Activated T-cell treated with anti-CD3 and anti-CD28 coated beads, Interleukin-2, amount 50 U/mL, for 4 hours (primary cell): ENCODE measurements at regions not wholly inside any gene's neighbourhood (a gene's known extent, or its start where the extent isn't known, plus 50 kb on each side); places are given as distances from the start of the nearest gene placed in this dataset.

Experiments
- ATAC-seq, 2 donors: fragments of 200-7000 bp; cut with Tn5 transposase; one replicate each; pipeline ENCODE4 v1.10.0; 2021
- DNase-seq: peaks from one replicate; pipeline ENCODE4 v3.0.0-alpha.2; 2020
- H3K27me3 Mint-ChIP-seq: one replicate; pipeline ENCODE4 v1.8.0; 2021; ENCODE audit warnings: low read depth, mixed read lengths
- H3K36me3 Mint-ChIP-seq: one replicate; pipeline ENCODE4 v1.8.0; 2022; ENCODE audit warnings: mixed read lengths; ENCODE audit not compliant: insufficient read depth
- H3K4me1 Mint-ChIP-seq: one replicate; pipeline ENCODE4 v1.8.0; 2021; ENCODE audit warnings: low read depth, mixed read lengths
- H3K4me3 Mint-ChIP-seq: one replicate; pipeline ENCODE4 v1.8.0; 2021; ENCODE audit warnings: mild to moderate bottlenecking, moderate library complexity, mixed read lengths
- H3K9me3 Mint-ChIP-seq: one replicate; pipeline ENCODE4 v1.8.0; 2021; ENCODE audit warnings: mixed read lengths

DNA sequence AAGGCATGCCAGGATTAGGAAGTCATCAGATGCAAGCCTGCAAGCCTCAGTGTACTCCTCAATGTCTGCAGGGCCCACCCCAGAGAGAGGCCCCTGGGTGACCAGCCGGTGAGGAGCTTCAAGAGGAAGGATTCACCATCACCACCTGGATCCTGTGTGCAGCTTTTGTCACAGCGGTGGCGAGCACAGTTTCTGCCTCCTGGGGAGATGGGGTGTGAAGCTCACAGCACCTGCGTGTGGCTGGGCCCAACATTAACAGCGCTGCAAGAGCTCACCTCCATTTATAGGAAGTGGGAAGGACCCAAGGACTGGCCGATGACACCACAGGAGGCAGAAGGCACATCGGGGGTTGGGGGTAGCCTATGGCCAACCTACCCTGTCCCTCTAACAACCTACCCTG, 235.3 kb downstream of the CTTN start:
- no peaks in the 10 kb centered on the region for H3K4me1 Mint-ChIP-seq
- ATAC-seq (no peak), DNase-seq (no peak)
- H3K27me3 Mint-ChIP-seq: peaks cover 2% of the 10 kb centered on the region
- no peaks in the 10 kb centered on the region for H3K36me3 Mint-ChIP-seq
- H3K4me3 Mint-ChIP-seq: no peak overlapping the region
- H3K9me3 Mint-ChIP-seq: no peaks in the 10 kb centered on the region

DNA sequence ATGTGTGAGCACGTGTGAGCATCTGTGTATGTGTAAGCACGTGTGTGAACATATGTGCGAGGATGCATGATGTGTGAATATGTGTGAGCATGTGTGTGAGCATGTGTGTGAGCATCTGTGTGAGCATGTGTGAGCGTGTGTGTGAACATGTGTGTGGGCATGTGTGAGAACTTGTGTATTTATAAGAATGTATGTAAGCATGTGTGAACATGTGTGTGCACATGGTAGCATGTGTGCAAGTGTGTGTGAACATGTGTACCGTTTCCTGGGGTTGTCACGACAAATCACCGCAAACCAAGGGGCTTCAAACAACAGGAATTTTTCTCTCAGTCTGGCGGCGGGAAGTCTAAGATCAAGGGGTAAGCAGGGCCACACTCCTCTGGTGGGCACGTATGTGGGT, 238.3 kb downstream of the CTTN start:
- no peak overlapping the region for H3K4me3 Mint-ChIP-seq
- DNase-seq (no peak), ATAC-seq (no peak)
- no peaks in the 10 kb centered on the region for H3K9me3 Mint-ChIP-seq
- peaks cover 4% of the 10 kb centered on the region for H3K27me3 Mint-ChIP-seq
- H3K36me3 Mint-ChIP-seq: no peaks in the 10 kb centered on the region
- H3K4me1 Mint-ChIP-seq: no peaks in the 10 kb centered on the region

DNA sequence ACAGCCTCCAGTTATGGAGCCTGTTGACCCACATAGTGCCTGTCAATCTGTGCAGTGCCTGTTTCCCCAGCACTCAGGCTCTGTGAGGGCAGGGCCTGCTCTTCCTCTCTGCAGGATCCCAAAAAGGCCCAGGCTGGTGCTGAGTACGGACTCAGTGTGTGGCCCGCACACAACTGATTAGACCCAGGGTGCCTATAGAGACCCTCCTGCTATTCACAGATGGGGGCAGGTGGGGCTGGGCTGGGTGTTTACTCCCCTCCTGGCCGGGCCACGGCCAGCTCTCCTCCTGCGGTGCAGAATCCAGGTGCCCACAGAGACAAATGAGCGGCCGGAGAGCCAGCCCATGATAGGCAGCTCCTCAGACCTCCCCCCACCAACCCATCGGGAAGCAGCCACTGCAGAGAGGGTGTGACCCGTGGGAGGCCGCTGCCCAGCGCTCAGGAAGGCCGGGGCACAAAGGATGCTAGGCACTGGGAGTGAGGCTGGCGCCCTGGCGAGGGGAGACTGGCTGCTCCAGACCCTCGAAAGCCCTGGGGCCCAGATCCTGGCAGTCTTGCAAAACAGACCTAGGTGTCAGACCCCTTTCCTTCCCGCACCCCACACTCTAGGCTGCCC, 239.0 kb downstream of the CTTN start:
- Mint-ChIP-seq H3K9me3 (no peaks in the 10 kb centered on the region), H3K4me1 (no peaks in the 10 kb centered on the region), H3K27me3 (peaks cover 7% of the 10 kb centered on the region), H3K4me3 (no peak overlapping the region), H3K36me3 (no peaks in the 10 kb centered on the region)
- ATAC-seq: no peak
- no peak for DNase-seq

DNA sequence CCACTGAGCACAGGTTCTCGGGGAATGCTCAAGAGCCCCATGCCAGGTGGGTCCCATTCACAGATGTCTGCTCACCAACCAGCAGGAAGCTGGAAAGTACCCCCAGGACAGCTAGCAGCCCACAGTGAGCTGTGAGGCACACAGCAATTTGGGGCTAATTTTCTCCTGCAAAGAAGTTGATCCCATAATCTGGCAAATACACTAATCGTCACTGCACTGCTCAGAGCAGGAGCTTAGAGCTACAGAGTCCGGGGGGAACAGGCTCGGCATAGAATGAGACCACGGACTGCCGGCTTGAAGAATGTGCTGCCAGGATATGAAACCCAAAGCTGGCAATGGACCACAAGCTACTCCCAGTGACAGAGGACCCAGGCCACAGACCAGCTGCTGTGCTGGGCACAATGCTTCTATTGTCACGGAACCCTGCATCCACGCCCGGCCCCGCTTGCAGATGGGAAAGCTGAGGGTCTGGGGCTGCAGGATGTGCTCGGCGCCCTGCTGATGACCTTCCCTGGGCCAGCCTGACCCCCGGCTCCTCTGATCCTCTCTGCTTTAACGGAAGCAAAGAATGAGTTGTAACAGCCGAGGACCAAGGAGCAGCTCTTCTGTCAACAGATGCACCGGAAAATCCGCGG, 239.7 kb downstream of the CTTN start:
- H3K27me3 Mint-ChIP-seq: peaks cover 10% of the 10 kb centered on the region
- ATAC-seq: no peak
- no peaks in the 10 kb centered on the region for H3K36me3 Mint-ChIP-seq
- no peak for DNase-seq
- no peak overlapping the region for H3K4me3 Mint-ChIP-seq
- no peaks in the 10 kb centered on the region for H3K4me1 Mint-ChIP-seq
- H3K9me3 Mint-ChIP-seq: no peaks in the 10 kb centered on the region

- ATAC-seq (no peak), DNase-seq (no peak)
- H3K36me3 Mint-ChIP-seq: no peaks in the 10 kb centered on the region
- H3K9me3 Mint-ChIP-seq: no peaks in the 10 kb centered on the region
- no peak overlapping the region for H3K4me3 Mint-ChIP-seq
- H3K27me3 Mint-ChIP-seq: peaks cover 22% of the 10 kb centered on the region
- no peaks in the 10 kb centered on the region for H3K4me1 Mint-ChIP-seq
These were observed 242.1 kb downstream of the CTTN start for GRCh38 chr11:70640408-70640807.

DNA sequence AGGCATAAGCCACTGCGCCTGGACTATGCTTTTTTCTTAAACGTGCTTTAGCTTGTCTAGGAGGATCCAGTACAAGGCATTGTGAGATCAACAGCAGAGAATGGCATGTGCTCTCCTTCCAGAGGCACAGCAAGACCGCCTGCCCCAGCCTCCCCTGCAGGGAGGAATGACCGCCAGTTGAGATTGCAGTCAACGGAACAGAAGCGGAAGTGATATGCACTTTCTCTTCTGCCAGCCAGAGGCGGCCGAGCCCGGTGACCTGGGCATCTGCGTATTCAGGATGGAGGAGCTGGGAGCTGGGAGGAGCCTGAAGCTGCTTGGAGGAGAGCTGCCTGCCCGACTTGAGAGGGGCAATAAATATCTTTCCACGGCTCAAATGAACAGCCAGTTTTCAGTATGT, 243.0 kb downstream of the CTTN start:
- Mint-ChIP-seq H3K36me3 (no peaks in the 10 kb centered on the region), H3K27me3 (peaks cover 26% of the 10 kb centered on the region), H3K4me1 (no peaks in the 10 kb centered on the region), H3K4me3 (no peak overlapping the region), H3K9me3 (no peaks in the 10 kb centered on the region)
- no peak for ATAC-seq
- DNase-seq: no peak

- Mint-ChIP-seq H3K27me3 (peaks cover 33% of the 10 kb centered on the region), H3K4me1 (no peaks in the 10 kb centered on the region), H3K4me3 (no peak overlapping the region), H3K9me3 (no peaks in the 10 kb centered on the region), H3K36me3 (no peaks in the 10 kb centered on the region)
- no peak for DNase-seq
- no peak for ATAC-seq
These were observed 243.9 kb downstream of the CTTN start for GRCh38 chr11:70642266-70642665.

DNA sequence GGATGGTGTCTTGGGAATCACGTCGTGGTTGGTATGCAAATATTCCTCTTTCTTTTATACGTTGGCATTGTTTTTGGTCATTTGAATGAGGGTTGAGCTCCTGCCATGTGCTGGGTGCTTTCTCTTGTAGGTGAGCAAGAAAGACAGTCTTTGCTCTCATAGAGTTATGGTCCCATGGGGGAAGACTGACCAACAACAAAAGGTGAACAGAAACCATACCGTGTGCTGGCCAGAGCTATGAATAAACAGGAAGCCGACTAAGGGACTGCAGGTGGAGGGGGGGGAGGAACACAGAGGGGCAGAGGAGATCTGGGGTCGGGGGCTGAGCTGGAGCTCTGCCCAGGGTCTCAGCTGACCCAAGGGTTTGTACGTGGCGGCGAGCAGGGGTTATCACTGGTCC, 245.3 kb downstream of the CTTN start:
- H3K9me3 Mint-ChIP-seq: no peaks in the 10 kb centered on the region
- H3K4me3 Mint-ChIP-seq: no peak overlapping the region
- H3K4me1 Mint-ChIP-seq: no peaks in the 10 kb centered on the region
- no peaks in the 10 kb centered on the region for H3K36me3 Mint-ChIP-seq
- H3K27me3 Mint-ChIP-seq: peaks cover 34% of the 10 kb centered on the region
- DNase-seq (no peak), ATAC-seq (no peak)

GRCh38 chr11:70644343-70645060, 246.2 kb downstream of the CTTN start:
- peaks cover 34% of the 10 kb centered on the region for H3K27me3 Mint-ChIP-seq
- no peak overlapping the region for H3K4me3 Mint-ChIP-seq
- no peaks in the 10 kb centered on the region for H3K9me3 Mint-ChIP-seq
- ATAC-seq (no peak), DNase-seq (no peak)
- H3K36me3 Mint-ChIP-seq: no peaks in the 10 kb centered on the region
- H3K4me1 Mint-ChIP-seq: no peaks in the 10 kb centered on the region

- no peaks in the 10 kb centered on the region for H3K36me3 Mint-ChIP-seq
- H3K4me1 Mint-ChIP-seq: no peaks in the 10 kb centered on the region
- ATAC-seq (no peak), DNase-seq (no peak)
- peaks cover 34% of the 10 kb centered on the region for H3K27me3 Mint-ChIP-seq
- no peak overlapping the region for H3K4me3 Mint-ChIP-seq
- peaks cover 2% of the 10 kb centered on the region for H3K9me3 Mint-ChIP-seq
These were observed 247.2 kb downstream of the CTTN start for GRCh38 chr11:70645537-70645936.

DNA sequence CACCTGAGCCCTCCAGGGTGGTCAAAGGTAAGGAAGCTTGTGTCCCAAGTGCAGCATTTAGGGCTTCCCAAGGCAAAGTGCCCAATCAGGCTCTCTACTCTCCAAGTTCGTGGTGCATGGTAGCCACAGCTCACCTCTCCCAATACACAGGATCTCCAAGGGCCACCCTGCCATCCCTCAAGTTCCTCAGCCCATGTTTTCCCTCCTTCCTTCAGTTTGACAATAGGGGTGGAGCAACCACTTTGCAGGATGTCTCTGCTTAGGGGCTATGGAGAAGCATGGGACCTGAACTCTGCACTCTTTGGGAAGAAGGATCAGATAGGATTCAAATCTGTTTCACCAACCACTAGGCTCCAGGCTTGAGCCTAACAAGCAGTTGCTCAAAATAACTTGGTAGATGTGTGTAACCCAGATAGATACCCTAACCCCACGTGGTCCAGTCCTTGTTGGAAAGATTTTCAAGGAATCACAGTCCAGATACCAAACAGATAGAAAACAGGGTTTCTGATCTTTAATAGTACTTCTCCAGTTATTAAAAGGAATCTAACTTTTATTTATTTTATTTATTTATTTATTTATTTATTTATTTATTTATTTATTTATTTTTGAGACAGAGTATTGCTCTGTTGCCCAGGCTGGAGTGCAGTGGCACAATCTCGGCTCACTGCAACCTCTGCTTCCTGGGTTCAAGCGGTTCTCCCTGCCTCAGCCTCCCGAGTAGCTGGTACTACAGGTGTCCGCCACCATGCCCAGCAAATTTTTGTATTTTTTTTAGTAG, 248.1 kb downstream of the CTTN start:
- H3K4me1 Mint-ChIP-seq: no peaks in the 10 kb centered on the region

DNA sequence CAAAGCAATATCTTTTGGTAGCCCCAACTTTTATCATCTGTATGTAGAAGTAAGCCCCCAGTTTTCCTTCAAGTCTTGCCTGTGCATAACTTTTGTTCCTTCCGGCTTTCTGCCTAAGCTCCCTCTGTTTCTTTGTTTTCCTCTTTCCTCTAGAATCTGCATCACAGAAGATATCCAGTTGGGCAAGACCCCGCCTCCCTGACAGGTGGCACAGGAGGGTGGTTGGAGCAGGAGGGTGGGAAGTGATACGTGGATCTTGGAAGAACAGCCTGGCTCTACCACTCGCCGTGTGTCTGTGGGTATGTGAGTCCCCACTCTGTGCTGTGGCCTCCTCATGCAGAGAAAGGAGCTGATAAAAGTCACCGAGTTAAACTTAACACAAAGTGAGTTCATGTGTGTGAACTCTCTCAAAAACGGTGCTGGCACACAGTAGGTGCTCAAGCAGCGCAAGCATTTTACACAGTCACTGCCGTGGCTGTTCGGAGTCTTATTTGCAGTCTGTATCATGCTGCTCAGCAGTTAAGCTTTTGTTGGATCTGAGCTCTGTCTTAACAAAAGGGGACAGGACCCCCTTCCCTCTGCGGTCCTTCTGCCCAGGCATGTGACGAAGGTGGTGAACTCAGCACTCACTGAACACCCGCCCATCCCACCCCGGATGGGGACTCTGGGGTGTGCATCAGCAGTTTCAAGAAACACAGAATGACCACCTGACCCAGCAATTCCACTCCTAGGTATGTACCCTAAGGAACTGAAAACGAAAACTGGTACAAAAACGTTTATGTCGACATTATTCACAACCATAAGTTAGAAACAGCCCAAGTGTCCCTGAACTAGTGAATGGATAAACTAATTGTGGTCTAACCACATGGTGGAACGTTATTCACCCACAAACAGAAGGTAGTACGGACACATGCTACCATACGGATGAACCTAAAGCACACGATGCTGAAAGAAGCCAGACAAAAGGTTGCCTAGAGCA, 249.1 kb downstream of the CTTN start:
- Mint-ChIP-seq H3K9me3 (peaks cover 5% of the 10 kb centered on the region), H3K27me3 (peaks cover 27% of the 10 kb centered on the region), H3K36me3 (no peaks in the 10 kb centered on the region), H3K4me3 (no peak overlapping the region), H3K4me1 (no peaks in the 10 kb centered on the region)
- DNase-seq (no peak), ATAC-seq (no peak)

More for the DNA sequence above, 248.1 kb downstream of the CTTN start:
- no peak overlapping the region for H3K4me3 Mint-ChIP-seq
- DNase-seq (no peak), ATAC-seq (no peak)
- peaks cover 32% of the 10 kb centered on the region for H3K27me3 Mint-ChIP-seq
- peaks cover 5% of the 10 kb centered on the region for H3K9me3 Mint-ChIP-seq
- H3K36me3 Mint-ChIP-seq: no peaks in the 10 kb centered on the region

DNA sequence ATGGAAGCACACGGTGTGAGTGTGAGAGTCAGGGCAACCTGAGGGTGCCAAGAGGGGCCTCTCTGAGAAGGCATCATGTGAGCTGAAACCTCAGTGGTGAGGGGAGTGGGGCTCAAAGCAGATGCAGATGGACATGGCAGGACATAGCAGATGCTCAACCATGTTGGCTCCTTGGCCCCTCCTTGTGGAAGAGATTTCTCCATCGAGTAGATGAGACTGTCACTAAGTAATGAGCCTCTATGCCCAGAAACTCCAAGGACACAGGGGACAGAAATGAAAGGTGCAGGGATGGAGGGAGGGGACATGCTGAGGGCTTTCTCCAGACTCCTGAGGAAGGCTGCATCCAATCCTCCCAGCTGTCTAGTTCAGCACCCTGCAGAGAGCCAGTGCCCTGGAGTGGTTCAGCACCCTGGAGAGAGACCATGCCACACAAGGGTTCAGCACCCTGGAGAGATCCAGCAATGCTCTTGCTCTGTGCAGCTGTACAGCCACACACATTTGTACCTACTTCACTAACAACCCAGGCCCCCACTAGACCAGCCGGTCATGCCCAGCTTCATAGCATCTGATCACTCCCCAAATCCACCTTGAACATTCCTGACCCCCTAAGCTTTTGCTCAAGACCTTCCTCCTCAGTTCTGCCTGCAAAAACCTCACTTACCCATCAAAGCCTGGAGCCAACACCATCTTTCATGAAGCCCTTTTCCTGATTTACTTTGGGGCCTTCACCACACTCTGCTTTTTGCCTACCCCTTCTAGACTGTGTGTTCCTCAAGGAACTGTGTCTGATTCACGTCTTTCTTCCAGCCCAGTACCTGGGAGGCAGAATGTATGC, 252.0 kb downstream of the CTTN start:
- peaks cover 17% of the 10 kb centered on the region for H3K27me3 Mint-ChIP-seq
- H3K4me1 Mint-ChIP-seq: no peaks in the 10 kb centered on the region
- H3K36me3 Mint-ChIP-seq: no peaks in the 10 kb centered on the region
- DNase-seq (no peak), ATAC-seq (peak in 1 of 2 donors; percentile 48)
- H3K4me3 Mint-ChIP-seq: no peak overlapping the region
- H3K9me3 Mint-ChIP-seq: peaks cover 5% of the 10 kb centered on the region
